ENCODE measurements at regions not wholly inside any gene's neighbourhood (a gene's known extent, or its start where the extent isn't known, plus 50 kb on each side); places are given as distances from the start of the nearest gene placed in this dataset.

GRCh38 chr2:57806449-57806968 is 240.1 kb upstream of the VRK2 start:
- Histone ChIP-seq H3K27me3 (replicated peaks; ENCODE audit: insufficient read depth) (no peaks in the 10 kb centered on the region), H3K9me3 (no peaks in the 10 kb centered on the region), H3K27ac (no peak overlapping the region), H3K36me3 (no peaks in the 10 kb centered on the region), H3K4me3 (no peak overlapping the region), H3K4me1 (replicated peaks) (no peaks in the 10 kb centered on the region)
- TF ChIP-seq CTCF (IDR thresholded peaks at IDR 0.05): no peak
- no peak for TF ChIP-seq POLR2AphosphoS5 (IDR thresholded peaks at IDR 0.05)
- no peak for TF ChIP-seq POLR2A (IDR thresholded peaks at IDR 0.05)
- intact Hi-C loops (cut with DNase I): no loop called here
- no peak for DNase-seq (ENCODE audit: low spot score)
- 90% methylated on average over 1 of the region's 1 CpG for WGBS

- intact Hi-C loops (cut with DNase I): no loop called here
- no peak overlapping the region for H3K27ac ChIP-seq
Observed at GRCh38 chr2:57809230-57809629, 237.4 kb upstream of the VRK2 start.

GRCh38 chr2:57821088-57821487 is 225.5 kb upstream of the VRK2 start:
- WGBS: 90% methylated on average over 1 of the region's 1 CpG
- no peaks in the 10 kb centered on the region for H3K9me3 ChIP-seq
- H3K4me3 ChIP-seq: no peak overlapping the region
- no peak for DNase-seq (ENCODE audit: low spot score)
- TF ChIP-seq POLR2A (IDR thresholded peaks at IDR 0.05) (no peak), POLR2AphosphoS5 (IDR thresholded peaks at IDR 0.05) (no peak)
- H3K27me3 ChIP-seq (replicated peaks; ENCODE audit: insufficient read depth): no peaks in the 10 kb centered on the region
- H3K27ac ChIP-seq: no peak overlapping the region
- intact Hi-C loops (cut with DNase I): no loop called here
- no peaks in the 10 kb centered on the region for H3K4me1 ChIP-seq (replicated peaks)
- H3K36me3 ChIP-seq: no peaks in the 10 kb centered on the region

More at GRCh38 chr2:57809230-57809629, 237.4 kb upstream of the VRK2 start:
- Histone ChIP-seq H3K27me3 (replicated peaks; ENCODE audit: insufficient read depth) (no peaks in the 10 kb centered on the region), H3K9me3 (no peaks in the 10 kb centered on the region), H3K4me1 (replicated peaks) (no peaks in the 10 kb centered on the region), H3K36me3 (no peaks in the 10 kb centered on the region), H3K4me3 (no peak overlapping the region)
- no peak for TF ChIP-seq POLR2A (IDR thresholded peaks at IDR 0.05)
- TF ChIP-seq POLR2AphosphoS5 (IDR thresholded peaks at IDR 0.05): no peak
- no peak for TF ChIP-seq CTCF (IDR thresholded peaks at IDR 0.05)
- DNase-seq (ENCODE audit: low spot score): no peak

GRCh38 chr2:57828221-57828620 is 218.4 kb upstream of the VRK2 start:
- H3K4me1 ChIP-seq (replicated peaks): no peaks in the 10 kb centered on the region
- TF ChIP-seq POLR2A (IDR thresholded peaks at IDR 0.05): no peak
- no peak for TF ChIP-seq POLR2AphosphoS5 (IDR thresholded peaks at IDR 0.05)
- no peak for TF ChIP-seq CTCF (IDR thresholded peaks at IDR 0.05)
- DNase-seq (ENCODE audit: low spot score): no peak
- H3K27ac ChIP-seq: no peak overlapping the region
- 86% methylated on average over 4 of the region's 4 CpGs for WGBS
- no peaks in the 10 kb centered on the region for H3K9me3 ChIP-seq
- intact Hi-C loops (cut with DNase I): no loop called here
- no peaks in the 10 kb centered on the region for H3K27me3 ChIP-seq (replicated peaks; ENCODE audit: insufficient read depth)
- H3K4me3 ChIP-seq: no peak overlapping the region
- H3K36me3 ChIP-seq: no peaks in the 10 kb centered on the region

GRCh38 chr2:57834666-57835065 is 211.9 kb upstream of the VRK2 start:
- intact Hi-C loops (cut with DNase I): no loop called here
- no peaks in the 10 kb centered on the region for H3K27me3 ChIP-seq (replicated peaks; ENCODE audit: insufficient read depth)
- H3K4me1 ChIP-seq (replicated peaks): no peaks in the 10 kb centered on the region
- TF ChIP-seq CTCF (IDR thresholded peaks at IDR 0.05): no peak
- no peak for TF ChIP-seq POLR2AphosphoS5 (IDR thresholded peaks at IDR 0.05)
- no peak for TF ChIP-seq POLR2A (IDR thresholded peaks at IDR 0.05)
- no peaks in the 10 kb centered on the region for H3K9me3 ChIP-seq
- H3K27ac ChIP-seq: no peak overlapping the region
- no peak for DNase-seq (ENCODE audit: low spot score)
- H3K36me3 ChIP-seq: no peaks in the 10 kb centered on the region
- H3K4me3 ChIP-seq: no peak overlapping the region
